Tibial artery (tissue), 4 donors: ENCODE measurements at regions not wholly inside any gene's neighbourhood (a gene's known extent, or its start where the extent isn't known, plus 50 kb on each side); places are given as distances from the start of the nearest gene placed in this dataset.

Source experiments
- DNase-seq, 2 donors: peaks; one replicate each; pipeline ENCODE4 v3.0.0-alpha.2; 2019
- H3K27ac ChIP-seq, 2 donors: fragments of 200-600 bp; sonication (generic) in 1 of 2; 1 replicate in 1 of 2; 2 replicates in 1 of 2; pipeline ENCODE4 v1.5.1; 2018 to 2019; ENCODE audit warnings: mild to moderate bottlenecking in 1 of 2
- H3K27me3 ChIP-seq, 2 donors: fragments of 200-600 bp; sonication (generic) in 1 of 2; one replicate each; pipeline versions ENCODE4 v1.5.1 to v1.6.0; 2016 to 2019
- H3K36me3 ChIP-seq, 3 donors: fragments of 200-600 bp; sonication (generic) in 2 of 3; one replicate each; pipeline ENCODE4 v1.5.1; 2016 to 2019; ENCODE audit warnings: mild to moderate bottlenecking in 2 of 3
- H3K4me1 ChIP-seq, 4 donors: fragments of 200-600 bp; sonication (generic) in 2 of 4; 1 replicate in 3 of 4; 2 replicates in 1 of 4; pipeline ENCODE4 v1.5.1; 2016 to 2019
- H3K4me3 ChIP-seq, 2 donors: fragments of 200-600 bp; sonication (generic) in 1 of 2; 1 replicate in 1 of 2; 2 replicates in 1 of 2; pipeline ENCODE4 v1.5.1; 2018 to 2019; ENCODE audit warnings: mild to moderate bottlenecking in 2 of 2
- H3K9me3 ChIP-seq, 3 donors: fragments of 200-600 bp; sonication (generic) in 1 of 3; one replicate each; pipeline ENCODE4 v1.5.1; 2016 to 2019
- intact Hi-C: fragments of 100-400 bp; cut with DNase I; formaldehyde crosslinking; loops from one replicate; pipeline ENCODE4 v1.15.0; 2023; ENCODE audit warnings: low total_unique reads
- TF ChIP-seq, protein P1 (sequence below), 2 experiments: fragments of 200-600 bp in 1 of 2; fragments of 450-650 bp in 1 of 2; IDR thresholded peaks; one replicate each; pipeline ENCODE4 v1.5.1; 2017 to 2019; ENCODE audit warnings: antibody characterized with exemption in 2 of 2, mild to moderate bottlenecking in 1 of 2, moderate library complexity in 1 of 2

- no peaks in the 10 kb centered on the region for H3K27me3 ChIP-seq
- no peaks in the 10 kb centered on the region for H3K9me3 ChIP-seq
- intact Hi-C loops = no loop called here
- no peaks in the 10 kb centered on the region for H3K4me1 ChIP-seq
- no peak overlapping the region for H3K4me3 ChIP-seq
- no peak for DNase-seq
- H3K27ac ChIP-seq = no peak overlapping the region
- no peaks in the 10 kb centered on the region for H3K36me3 ChIP-seq
- TF ChIP-seq, protein P1, sequence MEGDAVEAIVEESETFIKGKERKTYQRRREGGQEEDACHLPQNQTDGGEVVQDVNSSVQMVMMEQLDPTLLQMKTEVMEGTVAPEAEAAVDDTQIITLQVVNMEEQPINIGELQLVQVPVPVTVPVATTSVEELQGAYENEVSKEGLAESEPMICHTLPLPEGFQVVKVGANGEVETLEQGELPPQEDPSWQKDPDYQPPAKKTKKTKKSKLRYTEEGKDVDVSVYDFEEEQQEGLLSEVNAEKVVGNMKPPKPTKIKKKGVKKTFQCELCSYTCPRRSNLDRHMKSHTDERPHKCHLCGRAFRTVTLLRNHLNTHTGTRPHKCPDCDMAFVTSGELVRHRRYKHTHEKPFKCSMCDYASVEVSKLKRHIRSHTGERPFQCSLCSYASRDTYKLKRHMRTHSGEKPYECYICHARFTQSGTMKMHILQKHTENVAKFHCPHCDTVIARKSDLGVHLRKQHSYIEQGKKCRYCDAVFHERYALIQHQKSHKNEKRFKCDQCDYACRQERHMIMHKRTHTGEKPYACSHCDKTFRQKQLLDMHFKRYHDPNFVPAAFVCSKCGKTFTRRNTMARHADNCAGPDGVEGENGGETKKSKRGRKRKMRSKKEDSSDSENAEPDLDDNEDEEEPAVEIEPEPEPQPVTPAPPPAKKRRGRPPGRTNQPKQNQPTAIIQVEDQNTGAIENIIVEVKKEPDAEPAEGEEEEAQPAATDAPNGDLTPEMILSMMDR (IDR thresholded peaks at IDR 0.05) = no peak
Observed at GRCh38 chr2:160680974-160681373, 187.4 kb upstream of the RBMS1 start.

- Histone ChIP-seq H3K27me3 (no peaks in the 10 kb centered on the region), H3K36me3 (no peaks in the 10 kb centered on the region), H3K4me1 (no peaks in the 10 kb centered on the region), H3K9me3 (no peaks in the 10 kb centered on the region), H3K27ac (no peak overlapping the region), H3K4me3 (no peak overlapping the region)
- DNase-seq = no peak
- TF ChIP-seq, protein P1 (IDR thresholded peaks at IDR 0.05) = no peak
- intact Hi-C loops = no loop called here
Observed at GRCh38 chr2:160683206-160683605, 189.6 kb upstream of the RBMS1 start.

- TF ChIP-seq, protein P1 (IDR thresholded peaks at IDR 0.05) = no peak
- Histone ChIP-seq H3K9me3 (no peaks in the 10 kb centered on the region), H3K27me3 (no peaks in the 10 kb centered on the region), H3K27ac (no peak overlapping the region), H3K4me1 (no peaks in the 10 kb centered on the region), H3K36me3 (no peaks in the 10 kb centered on the region), H3K4me3 (no peak overlapping the region)
- DNase-seq = no peak
- intact Hi-C loops = no loop called here
Observed at GRCh38 chr2:160687629-160688028, 194.0 kb upstream of the RBMS1 start.

GRCh38 chr2:160689441-160689840, 195.8 kb upstream of the RBMS1 start:
- Histone ChIP-seq H3K9me3 (no peaks in the 10 kb centered on the region), H3K27ac (no peak overlapping the region), H3K36me3 (no peaks in the 10 kb centered on the region), H3K4me3 (no peak overlapping the region), H3K27me3 (no peaks in the 10 kb centered on the region), H3K4me1 (no peaks in the 10 kb centered on the region)
- intact Hi-C loops = no loop called here
- no peak for DNase-seq
- TF ChIP-seq, protein P1 (IDR thresholded peaks at IDR 0.05) = no peak

- H3K27me3 ChIP-seq = no peaks in the 10 kb centered on the region
- no peak for DNase-seq
- H3K9me3 ChIP-seq = no peaks in the 10 kb centered on the region
- no peaks in the 10 kb centered on the region for H3K36me3 ChIP-seq
- H3K4me3 ChIP-seq = no peak overlapping the region
- intact Hi-C loops = no loop called here
- TF ChIP-seq, protein P1 (IDR thresholded peaks at IDR 0.05) = no peak
- H3K4me1 ChIP-seq = no peaks in the 10 kb centered on the region
- no peak overlapping the region for H3K27ac ChIP-seq
Observed at GRCh38 chr2:160694221-160694620, 200.6 kb upstream of the RBMS1 start.

- H3K36me3 ChIP-seq = no peaks in the 10 kb centered on the region
- DNase-seq = no peak
- no peaks in the 10 kb centered on the region for H3K9me3 ChIP-seq
- no peak overlapping the region for H3K27ac ChIP-seq
- H3K27me3 ChIP-seq = no peaks in the 10 kb centered on the region
- H3K4me1 ChIP-seq = no peaks in the 10 kb centered on the region
- intact Hi-C loops = no loop called here
- no peak overlapping the region for H3K4me3 ChIP-seq
- TF ChIP-seq, protein P1 (IDR thresholded peaks at IDR 0.05) = no peak
Observed at GRCh38 chr2:160694631-160695030, 201.0 kb upstream of the RBMS1 start.
